SH-SY5Y (cell line): ENCODE measurements at regions not wholly inside any gene's neighbourhood (a gene's known extent, or its start where the extent isn't known, plus 50 kb on each side); places are given as distances from the start of the nearest gene placed in this dataset.

Source experiments
- GATA2 ChIP-seq: IDR thresholded peaks from 2 replicates; pipeline ENCODE4 v1.6.1; 2011; ENCODE audit warnings: mild to moderate bottlenecking, low read depth, low read length
- GATA3 ChIP-seq: IDR thresholded peaks from 2 replicates; pipeline ENCODE4 v1.6.1; 2011; ENCODE audit warnings: low read depth, mild to moderate bottlenecking, low read length, moderate library complexity

DNA sequence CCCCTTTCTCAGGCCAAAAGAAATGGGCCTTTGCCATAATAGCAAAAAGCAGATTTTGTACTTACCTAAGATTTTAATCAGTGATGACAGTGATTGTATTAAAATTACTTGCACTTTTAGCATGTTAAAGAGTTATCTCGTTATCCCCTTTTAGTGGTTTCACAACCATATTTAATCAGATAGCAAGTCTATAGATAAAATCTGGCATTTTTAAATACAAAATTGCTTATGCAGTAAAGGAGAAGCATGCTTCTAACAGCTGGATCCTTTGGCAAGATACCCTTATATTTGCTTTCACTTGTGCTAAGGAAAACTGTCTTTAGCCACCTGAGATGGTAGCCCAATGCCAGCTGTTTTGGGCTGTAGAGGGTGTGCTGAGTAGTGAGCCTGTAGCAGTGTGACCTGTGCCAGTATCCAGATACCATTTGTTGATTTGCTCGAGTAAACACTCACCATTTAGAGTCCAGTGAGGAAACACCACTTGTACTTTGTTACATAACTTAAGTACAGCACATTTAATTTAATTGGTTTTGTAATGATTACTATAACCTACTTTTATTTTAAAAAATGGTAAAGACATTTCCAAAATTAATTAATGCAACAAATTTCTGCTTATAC lies 314.4 kb upstream of the ZP4 start:
- TF ChIP-seq GATA3 (peak; percentile 71), GATA2 (no peak)
